DOHH2 (cell line): ENCODE measurements at regions not wholly inside any gene's neighbourhood (a gene's known extent, or its start where the extent isn't known, plus 50 kb on each side); places are given as distances from the start of the nearest gene placed in this dataset.

ENCODE experiments used
- CTCF ChIP-seq: fragments of 200-600 bp; sonication (generic); IDR thresholded peaks from one replicate; pipeline ENCODE4 v1.5.1; 2014; ENCODE audit warnings: antibody characterized with exemption, mild to moderate bottlenecking, low read depth, low read length; ENCODE audit not compliant: poor library complexity, severe bottlenecking
- EZH2phosphoT487 ChIP-seq: fragments of 200-600 bp; sonication (generic); IDR thresholded peaks from 2 replicates; pipeline ENCODE4 v1.6.1; 2017; ENCODE audit warnings: borderline replicate concordance, mild to moderate bottlenecking, antibody characterized with exemption, low read length, moderate library complexity, mixed read lengths

- TF ChIP-seq CTCF (no peak), EZH2phosphoT487 (no peak)
These were observed 181.5 kb upstream of the SYT1 start for GRCh38 chr12:78683031-78683430.
